Cardiac muscle cell (in vitro differentiated cells and primary cell): ENCODE measurements at regions not wholly inside any gene's neighbourhood (a gene's known extent, or its start where the extent isn't known, plus 50 kb on each side); places are given as distances from the start of the nearest gene placed in this dataset.

Experiments used
- DNase-seq, 2 donors: peaks; one replicate each; pipeline versions ENCODE4 v3.0.0 to v3.0.0-alpha.2; 2010 to 2017; ENCODE audit warnings: low read depth in 1 of 2, low spot score in 1 of 2
- H3K27ac ChIP-seq: fragments of 200-600 bp; sonication (generic); 2 replicates; pipeline ENCODE4 v1.5.1; 2016
- H3K27me3 ChIP-seq: fragments of 200-600 bp; sonication (generic); 2 replicates; pipeline ENCODE4 v1.6.0; 2016; ENCODE audit warnings: control low read depth
- H3K36me3 ChIP-seq: fragments of 200-600 bp; sonication (generic); 2 replicates; pipeline ENCODE4 v1.5.1; 2016; ENCODE audit warnings: control low read depth
- H3K4me1 ChIP-seq: fragments of 200-600 bp; sonication (generic); 2 replicates; pipeline ENCODE4 v1.8.1; 2017; ENCODE audit warnings: low read depth, mild to moderate bottlenecking, mixed run types
- H3K4me3 ChIP-seq: fragments of 200-600 bp; sonication (generic); 2 replicates; pipeline ENCODE4 v1.5.1; 2016; ENCODE audit warnings: mild to moderate bottlenecking
- H3K9me3 ChIP-seq: fragments of 200-600 bp; sonication (generic); 2 replicates; pipeline ENCODE4 v1.5.1; 2017; ENCODE audit warnings: low read depth, mild to moderate bottlenecking, control low read depth
- CTCF ChIP-seq: IDR thresholded peaks from 2 replicates; pipeline ENCODE4 v1.5.1; 2012; ENCODE audit warnings: low read depth, mild to moderate bottlenecking, low read length

GRCh38 chr10:71025535-71025934 lies 137.2 kb upstream of the PCBD1 start:
- Histone ChIP-seq H3K9me3 (no peaks in the 10 kb centered on the region), H3K27me3 (no peaks in the 10 kb centered on the region), H3K36me3 (no peaks in the 10 kb centered on the region), H3K27ac (no peak overlapping the region), H3K4me1 (peaks cover 18% of the 10 kb centered on the region), H3K4me3 (no peak overlapping the region)
- no peak for DNase-seq
- no peak for TF ChIP-seq CTCF

DNA sequence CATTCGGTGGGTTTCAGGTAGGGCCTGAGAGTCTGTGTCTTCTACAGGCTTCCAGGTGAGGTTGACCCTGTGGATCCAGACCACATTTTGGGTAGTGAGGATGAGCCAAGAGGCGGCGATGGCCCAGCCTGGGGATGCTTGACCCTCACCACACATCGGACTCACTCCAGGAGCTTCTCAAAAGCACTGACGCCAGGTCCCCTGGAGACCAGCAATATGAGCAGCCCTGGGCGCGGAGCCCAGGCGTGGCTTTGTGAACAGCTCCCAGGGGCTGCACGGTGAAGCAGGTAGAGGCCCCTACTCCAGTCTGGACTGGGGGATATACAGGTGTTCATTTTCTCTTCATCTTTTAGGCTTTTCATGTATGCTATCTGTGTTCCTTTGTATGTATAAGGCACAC lies 139.7 kb upstream of the PCBD1 start:
- no peak overlapping the region for H3K27ac ChIP-seq
- H3K4me3 ChIP-seq, result no peak overlapping the region
- H3K36me3 ChIP-seq, result no peaks in the 10 kb centered on the region
- no peak for TF ChIP-seq CTCF
- no peaks in the 10 kb centered on the region for H3K9me3 ChIP-seq
- DNase-seq, result no peak
- no peaks in the 10 kb centered on the region for H3K27me3 ChIP-seq
- peaks cover 19% of the 10 kb centered on the region for H3K4me1 ChIP-seq

- H3K9me3 ChIP-seq, result no peaks in the 10 kb centered on the region
- TF ChIP-seq CTCF, result no peak
- H3K4me1 ChIP-seq, result peaks cover 19% of the 10 kb centered on the region
- H3K36me3 ChIP-seq, result no peaks in the 10 kb centered on the region
- H3K27me3 ChIP-seq, result no peaks in the 10 kb centered on the region
- H3K4me3 ChIP-seq, result no peak overlapping the region
- H3K27ac ChIP-seq, result peak overlapping the region; percentile 76
- peak in 1 of 2 donors; percentile 68 for DNase-seq
Observed at GRCh38 chr10:71029411-71029892, 141.1 kb upstream of the PCBD1 start.

DNA sequence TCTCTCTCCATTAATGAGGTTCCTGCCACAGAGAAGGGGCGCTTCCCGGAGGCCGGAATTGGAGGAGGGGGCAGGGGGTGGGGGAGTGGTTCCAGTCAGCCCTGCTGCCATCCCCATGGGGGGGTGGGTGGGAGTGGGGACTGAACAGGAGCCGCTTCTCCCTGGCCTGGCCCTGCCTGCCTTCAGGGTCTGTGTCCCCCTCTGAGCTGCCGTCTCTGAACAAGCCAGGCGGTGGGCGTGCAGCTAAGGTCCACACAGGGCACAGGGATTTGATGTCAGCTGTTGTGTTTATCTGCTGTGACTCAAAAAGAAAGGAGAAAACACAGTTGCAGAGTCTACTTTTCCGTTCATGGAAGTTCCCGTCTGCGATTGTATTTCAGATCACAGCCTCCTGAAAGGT lies 141.5 kb upstream of the PCBD1 start:
- H3K4me3 ChIP-seq, result no peak overlapping the region
- peak overlapping the region; percentile 76 for H3K27ac ChIP-seq
- H3K9me3 ChIP-seq, result no peaks in the 10 kb centered on the region
- H3K27me3 ChIP-seq, result no peaks in the 10 kb centered on the region
- DNase-seq, result no peak
- H3K4me1 ChIP-seq, result peaks cover 19% of the 10 kb centered on the region
- no peak for TF ChIP-seq CTCF
- H3K36me3 ChIP-seq, result no peaks in the 10 kb centered on the region

- DNase-seq, result no peak
- Histone ChIP-seq H3K36me3 (no peaks in the 10 kb centered on the region), H3K9me3 (no peaks in the 10 kb centered on the region), H3K27me3 (no peaks in the 10 kb centered on the region), H3K4me3 (no peak overlapping the region), H3K4me1 (peaks cover 30% of the 10 kb centered on the region), H3K27ac (no peak overlapping the region)
- no peak for TF ChIP-seq CTCF
Observed at GRCh38 chr10:71031026-71031425, 142.7 kb upstream of the PCBD1 start.

GRCh38 chr10:71031603-71032002 lies 143.2 kb upstream of the PCBD1 start:
- Histone ChIP-seq H3K9me3 (no peaks in the 10 kb centered on the region), H3K27ac (no peak overlapping the region), H3K4me1 (peaks cover 34% of the 10 kb centered on the region), H3K4me3 (no peak overlapping the region), H3K36me3 (no peaks in the 10 kb centered on the region), H3K27me3 (no peaks in the 10 kb centered on the region)
- DNase-seq, result no peak
- TF ChIP-seq CTCF, result no peak
